H9 (cell line): ENCODE measurements at regions not wholly inside any gene's neighbourhood (a gene's known extent, or its start where the extent isn't known, plus 50 kb on each side); places are given as distances from the start of the nearest gene placed in this dataset.

ENCODE experiments used
- DNase-seq: peaks from one replicate; pipeline ENCODE4 v3.0.0-alpha.2; 2017
- H2AFZ ChIP-seq: one replicate; pipeline ENCODE4 v1.6.1; 2013; ENCODE audit warnings: mild to moderate bottlenecking, low read length, control low read depth, moderate library complexity
- H2AK5ac ChIP-seq: 2 replicates; pipeline ENCODE4 v1.6.1; 2013; ENCODE audit warnings: low read length, control low read depth, mixed read lengths; ENCODE audit not compliant: insufficient read length
- H2BK120ac ChIP-seq: one replicate; pipeline ENCODE4 v1.6.1; 2013; ENCODE audit warnings: low read depth, mild to moderate bottlenecking, low read length, control low read depth, inconsistent platforms; ENCODE audit not compliant: poor library complexity, severe bottlenecking
- H2BK12ac ChIP-seq: 2 replicates; pipeline ENCODE4 v1.6.1; 2013; ENCODE audit warnings: low read length, control low read depth, mixed read lengths, low read depth; ENCODE audit not compliant: insufficient read length
- H2BK15ac ChIP-seq: 2 replicates; pipeline ENCODE4 v1.6.1; 2013; ENCODE audit warnings: low read depth, low read length, control low read depth
- H2BK20ac ChIP-seq: one replicate; pipeline ENCODE4 v1.6.1; 2013; ENCODE audit warnings: low read depth, mild to moderate bottlenecking, low read length, control low read depth, inconsistent platforms; ENCODE audit not compliant: poor library complexity, severe bottlenecking
- H2BK5ac ChIP-seq: 2 replicates; pipeline ENCODE4 v1.6.1; 2013; ENCODE audit warnings: low read length, control low read depth, mixed read lengths; ENCODE audit not compliant: insufficient read length
- H3K14ac ChIP-seq: 2 replicates; pipeline ENCODE4 v1.6.1; 2013; ENCODE audit warnings: low read length, control low read depth; ENCODE audit not compliant: insufficient read depth
- H3K18ac ChIP-seq: 2 replicates; pipeline ENCODE4 v1.6.1; 2013; ENCODE audit warnings: low read depth, mild to moderate bottlenecking, mixed read lengths, low read length, control low read depth; ENCODE audit not compliant: insufficient read length
- H3K23ac ChIP-seq: 2 replicates; pipeline ENCODE4 v1.6.1; 2013; ENCODE audit warnings: low read length, control low read depth, mixed read lengths, low read depth; ENCODE audit not compliant: insufficient read length
- H3K23me2 ChIP-seq: 2 replicates; pipeline ENCODE4 v1.6.1; 2013; ENCODE audit warnings: low read depth, mild to moderate bottlenecking, mixed read lengths, low read length, control low read depth; ENCODE audit not compliant: insufficient read length, poor library complexity, severe bottlenecking
- H3K27ac ChIP-seq: 2 replicates; pipeline ENCODE4 v1.5.1; 2013; ENCODE audit warnings: low read length, control low read depth, mixed read lengths, low read depth; ENCODE audit not compliant: insufficient read length
- H3K27me3 ChIP-seq: 2 replicates; pipeline ENCODE4 v1.6.1; 2013; ENCODE audit warnings: low read length, control low read depth, inconsistent platforms; ENCODE audit not compliant: insufficient read depth
- H3K4ac ChIP-seq: 2 replicates; pipeline ENCODE4 v1.6.1; 2013; ENCODE audit warnings: low read depth, mild to moderate bottlenecking, control low read depth, inconsistent platforms, low read length, moderate library complexity
- H3K4me1 ChIP-seq: 2 replicates; pipeline ENCODE4 v1.6.1; 2013; ENCODE audit warnings: low read length, control low read depth, inconsistent platforms; ENCODE audit not compliant: insufficient read depth
- H3K4me2 ChIP-seq: 2 replicates; pipeline ENCODE4 v1.6.1; 2013; ENCODE audit warnings: low read length, control low read depth, mixed read lengths; ENCODE audit not compliant: insufficient read length, insufficient read depth
- H3K56ac ChIP-seq: 2 replicates; pipeline ENCODE4 v1.6.1; 2013; ENCODE audit warnings: low read depth, mild to moderate bottlenecking, mixed read lengths, low read length, control low read depth; ENCODE audit not compliant: insufficient read length
- H3K79me1 ChIP-seq: 2 replicates; pipeline ENCODE4 v1.6.1; 2013; ENCODE audit warnings: low read depth, mild to moderate bottlenecking, moderate library complexity, low read length, control low read depth, inconsistent platforms; ENCODE audit not compliant: insufficient read depth, poor library complexity, severe bottlenecking
- H3K79me2 ChIP-seq: 2 replicates; pipeline ENCODE4 v1.6.1; 2013; ENCODE audit warnings: low read length, control low read depth, inconsistent platforms; ENCODE audit not compliant: insufficient read depth
- H3K9ac ChIP-seq: 2 replicates; pipeline ENCODE4 v1.6.1; 2013; ENCODE audit warnings: low read length, control low read depth, mixed read lengths; ENCODE audit not compliant: insufficient read length; ENCODE audit errors: extremely low read depth
- H3K9me3 ChIP-seq: one replicate; pipeline ENCODE4 v1.6.1; 2013; ENCODE audit warnings: low read depth, low read length, inconsistent platforms; ENCODE audit not compliant: control insufficient read depth
- H3T11ph ChIP-seq: one replicate; pipeline ENCODE4 v1.6.1; 2013; ENCODE audit warnings: mild to moderate bottlenecking, low read length, control low read depth, inconsistent platforms
- H4K20me1 ChIP-seq: one replicate; pipeline ENCODE4 v1.6.1; 2013; ENCODE audit not compliant: control insufficient read depth, insufficient read length, insufficient read depth
- H4K5ac ChIP-seq: 2 replicates; pipeline ENCODE4 v1.6.1; 2013; ENCODE audit warnings: low read depth, mild to moderate bottlenecking, mixed read lengths, low read length, control low read depth; ENCODE audit not compliant: insufficient read length
- H4K8ac ChIP-seq: replicated peaks from 2 replicates; pipeline ENCODE4 v1.6.1; 2013; ENCODE audit warnings: low read length, control low read depth, mixed read lengths, low read depth; ENCODE audit not compliant: insufficient read length
- H4K91ac ChIP-seq: 2 replicates; pipeline ENCODE4 v1.6.1; 2013; ENCODE audit warnings: low read depth, mild to moderate bottlenecking, moderate library complexity, mixed read lengths, low read length, control low read depth; ENCODE audit not compliant: insufficient read length
- H3K27ac Mint-ChIP-seq, 3 experiments: 2 replicates in 2 of 3; 3 replicates in 1 of 3; pipeline ENCODE4 v1.8.0; 2020 to 2021; ENCODE audit warnings: mixed read lengths in 3 of 3, mild to moderate bottlenecking in 1 of 3, moderate library complexity in 1 of 3
- H3K27me3 Mint-ChIP-seq: 2 replicates; pipeline ENCODE4 v1.8.0; 2021; ENCODE audit warnings: low read depth, mild to moderate bottlenecking, moderate library complexity, mixed read lengths
- H3K36me3 Mint-ChIP-seq, 3 experiments: 2 replicates in 2 of 3; 3 replicates in 1 of 3; pipeline ENCODE4 v1.8.0; 2020 to 2021; ENCODE audit warnings: low read depth in 3 of 3, mixed read lengths in 3 of 3; ENCODE audit not compliant: insufficient read depth in 1 of 3
- H3K4me1 Mint-ChIP-seq, 2 experiments: 2 replicates each; pipeline ENCODE4 v1.8.0; 2020; ENCODE audit warnings: mixed read lengths in 2 of 2
- H3K4me3 Mint-ChIP-seq, 2 experiments: 2 replicates in 1 of 2; 3 replicates in 1 of 2; pipeline ENCODE4 v1.8.0; 2020 to 2021; ENCODE audit warnings: mild to moderate bottlenecking in 2 of 2, mixed read lengths in 2 of 2, moderate library complexity in 1 of 2
- H3K9me3 Mint-ChIP-seq, 2 experiments: 2 replicates in 1 of 2; 3 replicates in 1 of 2; pipeline ENCODE4 v1.8.0; 2020; ENCODE audit warnings: mild to moderate bottlenecking in 2 of 2, mixed read lengths in 2 of 2, moderate library complexity in 1 of 2
- WGBS: extraction: QIAGEN DNeasy Blood & Tissue Kit; methylation state at CpG from one replicate; pipeline ENCODE4 v1.1.7; 2013; ENCODE audit warnings: missing lambda C conversion rate, low lambda C conversion rate, mixed read lengths; ENCODE audit not compliant: insufficient read length; ENCODE audit errors: extremely low coverage; 5-methylcytosine and 5-hydroxymethylcytosine counted together
- TF ChIP-seq, protein P1 (sequence below): fragments of 200-600 bp; sonication (generic); conservative IDR thresholded peaks from 3 replicates; pipeline ENCODE4 v1.8.0; 2021; ENCODE audit warnings: antibody characterized with exemption, mild to moderate bottlenecking

DNA sequence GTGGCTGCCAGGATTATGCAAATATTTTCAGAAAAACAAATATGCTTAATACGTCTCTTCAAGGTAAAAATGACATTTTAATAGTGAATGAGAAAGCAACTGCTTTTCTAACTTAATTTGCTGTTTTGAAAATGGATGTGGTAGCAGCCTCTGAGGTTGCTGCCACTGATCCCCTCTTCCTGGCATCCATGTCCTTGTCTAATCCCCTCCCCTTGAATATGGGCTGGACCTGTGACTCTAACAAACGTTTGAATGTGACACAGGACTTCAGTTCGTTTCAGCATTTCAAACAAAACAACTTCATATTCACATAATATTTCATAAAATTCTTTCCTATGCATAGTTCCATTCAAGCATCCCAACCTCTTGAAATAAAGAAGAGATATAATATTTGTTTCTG is 64.2 kb upstream of the SLC38A2 start:
- Histone ChIP-seq H2AFZ (no peak overlapping the region), H3K4ac (no peak overlapping the region), H3K79me1 (no peaks in the 10 kb centered on the region), H3K27ac (no peak overlapping the region), H2BK5ac (no peak overlapping the region), H3K23ac (no peak overlapping the region), H3K4me1 (no peaks in the 10 kb centered on the region), H4K5ac (no peak overlapping the region), H3K23me2 (no peaks in the 10 kb centered on the region), H3K56ac (no peak overlapping the region), H3K9me3 (no peaks in the 10 kb centered on the region), H3K27me3 (no peaks in the 10 kb centered on the region), H3T11ph (no peak overlapping the region), H2BK20ac (no peak overlapping the region), H2BK12ac (no peak overlapping the region), H4K91ac (no peak overlapping the region), H3K18ac (no peak overlapping the region), H3K79me2 (no peaks in the 10 kb centered on the region), H4K20me1 (no peaks in the 10 kb centered on the region), H3K4me2 (no peak overlapping the region), H2BK120ac (no peak overlapping the region), H4K8ac (no peak overlapping the region), H2AK5ac (no peak overlapping the region), H3K9ac (no peak overlapping the region), H2BK15ac (no peak overlapping the region), H3K14ac (no peak overlapping the region)
- DNase-seq, result no peak
- no peak overlapping the region for H3K27ac Mint-ChIP-seq
- H3K4me1 Mint-ChIP-seq, result peaks cover 8 to 15% of the 10 kb centered on the region in 2 experiments
- no peaks in the 10 kb centered on the region for H3K36me3 Mint-ChIP-seq
- WGBS, result 100% methylated on average over 1 of the region's 3 CpGs
- TF ChIP-seq, protein P1, sequence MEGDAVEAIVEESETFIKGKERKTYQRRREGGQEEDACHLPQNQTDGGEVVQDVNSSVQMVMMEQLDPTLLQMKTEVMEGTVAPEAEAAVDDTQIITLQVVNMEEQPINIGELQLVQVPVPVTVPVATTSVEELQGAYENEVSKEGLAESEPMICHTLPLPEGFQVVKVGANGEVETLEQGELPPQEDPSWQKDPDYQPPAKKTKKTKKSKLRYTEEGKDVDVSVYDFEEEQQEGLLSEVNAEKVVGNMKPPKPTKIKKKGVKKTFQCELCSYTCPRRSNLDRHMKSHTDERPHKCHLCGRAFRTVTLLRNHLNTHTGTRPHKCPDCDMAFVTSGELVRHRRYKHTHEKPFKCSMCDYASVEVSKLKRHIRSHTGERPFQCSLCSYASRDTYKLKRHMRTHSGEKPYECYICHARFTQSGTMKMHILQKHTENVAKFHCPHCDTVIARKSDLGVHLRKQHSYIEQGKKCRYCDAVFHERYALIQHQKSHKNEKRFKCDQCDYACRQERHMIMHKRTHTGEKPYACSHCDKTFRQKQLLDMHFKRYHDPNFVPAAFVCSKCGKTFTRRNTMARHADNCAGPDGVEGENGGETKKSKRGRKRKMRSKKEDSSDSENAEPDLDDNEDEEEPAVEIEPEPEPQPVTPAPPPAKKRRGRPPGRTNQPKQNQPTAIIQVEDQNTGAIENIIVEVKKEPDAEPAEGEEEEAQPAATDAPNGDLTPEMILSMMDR, result no peak
- H3K9me3 Mint-ChIP-seq, result no peaks in the 10 kb centered on the region
- H3K27me3 Mint-ChIP-seq, result no peaks in the 10 kb centered on the region
- H3K4me3 Mint-ChIP-seq, result no peak overlapping the region
